ENCODE measurements at regions not wholly inside any gene's neighbourhood (a gene's known extent, or its start where the extent isn't known, plus 50 kb on each side); places are given as distances from the start of the nearest gene placed in this dataset.
"Not testable (repeated sequence)": the region's sequence is repeated elsewhere in the genome, so short reads cannot be mapped to it uniquely, and the experiment has no call there.

DNA sequence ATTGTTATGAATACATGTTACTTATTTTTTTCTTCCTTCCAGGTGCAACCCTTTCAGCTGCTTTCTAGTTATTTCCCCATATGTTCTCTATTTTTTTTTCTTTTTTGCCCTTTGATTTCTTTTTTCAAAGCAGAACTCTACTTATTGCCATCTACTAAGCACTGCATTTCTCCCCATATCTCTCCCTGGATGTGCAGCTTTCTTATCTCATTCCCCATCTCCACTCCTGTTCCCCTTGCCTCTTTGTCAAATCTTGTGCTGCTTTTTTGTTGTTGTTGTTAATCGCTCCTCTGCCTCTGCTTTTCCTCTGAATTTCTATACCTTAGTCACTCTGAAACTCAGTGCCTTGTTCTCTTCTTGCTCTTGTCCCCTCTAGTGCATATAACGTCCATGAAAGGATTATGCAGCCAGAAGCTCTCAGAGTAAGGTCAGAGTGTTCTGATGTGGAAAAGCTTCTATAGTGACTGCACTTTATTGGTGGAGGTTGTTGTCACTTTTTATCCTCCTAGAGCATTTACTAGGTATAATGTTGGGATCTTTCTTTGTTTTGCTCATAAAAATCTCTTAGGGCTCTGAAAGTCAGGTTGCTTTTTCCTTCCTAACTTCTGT lies 51.1 kb upstream of the JADE1 start:
- no peak for DNase-seq

DNA sequence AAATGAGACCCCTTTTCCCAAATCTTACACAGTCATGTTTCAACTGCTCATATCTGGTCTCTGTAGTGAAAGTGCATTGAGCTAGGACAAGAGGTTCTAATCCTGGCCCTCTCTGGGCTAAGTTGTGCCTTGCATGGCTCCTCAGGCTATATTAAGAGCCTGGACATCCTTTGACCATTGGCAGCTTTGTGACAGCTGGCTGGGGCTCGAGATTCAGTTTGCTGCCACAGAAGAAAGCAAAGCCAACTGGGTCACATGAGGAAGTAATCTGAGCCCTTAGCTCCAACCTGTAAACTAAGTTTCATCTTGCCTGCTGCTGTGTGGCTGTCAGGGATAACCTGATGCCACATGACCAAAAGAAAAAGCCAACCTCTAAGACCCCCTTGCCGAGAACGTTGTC lies 51.8 kb upstream of the JADE1 start:
- DNase-seq = peak in 10 of 56 donors; percentile 1 to 34 (median 4)

- DNase-seq = no peak
These were observed 58.1 kb upstream of the JADE1 start for GRCh38 chr4:128751354-128751753.

GRCh38 chr4:128741748-128742147 lies 67.8 kb upstream of the JADE1 start:
- DNase-seq = not testable (repeated sequence)

- DNase-seq = no peak
These were observed 72.4 kb upstream of the JADE1 start for GRCh38 chr4:128737098-128737513.

- no peak for DNase-seq
These were observed 73.8 kb upstream of the JADE1 start for GRCh38 chr4:128735714-128736113.

GRCh38 chr4:128728190-128728589 lies 81.3 kb upstream of the JADE1 start:
- DNase-seq = no peak

DNA sequence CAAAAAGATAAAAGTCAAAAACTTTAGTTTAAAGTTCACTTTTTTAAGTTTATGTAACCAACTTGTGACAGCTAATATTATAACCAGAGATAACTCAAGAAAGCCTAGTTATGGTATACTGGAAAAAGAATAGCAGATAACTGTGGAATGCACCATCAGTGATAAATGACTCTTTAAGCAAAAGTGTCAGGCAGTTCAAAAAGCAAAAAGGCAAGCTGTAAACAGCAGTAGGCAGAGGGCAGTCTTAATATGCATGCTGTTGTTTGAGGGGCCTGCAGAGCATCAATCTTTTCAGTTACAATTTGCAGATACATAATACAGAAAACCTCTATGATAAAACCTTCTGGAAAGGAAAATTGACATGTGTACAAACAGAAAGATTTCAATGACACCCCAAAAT lies 81.8 kb upstream of the JADE1 start:
- no peak for DNase-seq

DNA sequence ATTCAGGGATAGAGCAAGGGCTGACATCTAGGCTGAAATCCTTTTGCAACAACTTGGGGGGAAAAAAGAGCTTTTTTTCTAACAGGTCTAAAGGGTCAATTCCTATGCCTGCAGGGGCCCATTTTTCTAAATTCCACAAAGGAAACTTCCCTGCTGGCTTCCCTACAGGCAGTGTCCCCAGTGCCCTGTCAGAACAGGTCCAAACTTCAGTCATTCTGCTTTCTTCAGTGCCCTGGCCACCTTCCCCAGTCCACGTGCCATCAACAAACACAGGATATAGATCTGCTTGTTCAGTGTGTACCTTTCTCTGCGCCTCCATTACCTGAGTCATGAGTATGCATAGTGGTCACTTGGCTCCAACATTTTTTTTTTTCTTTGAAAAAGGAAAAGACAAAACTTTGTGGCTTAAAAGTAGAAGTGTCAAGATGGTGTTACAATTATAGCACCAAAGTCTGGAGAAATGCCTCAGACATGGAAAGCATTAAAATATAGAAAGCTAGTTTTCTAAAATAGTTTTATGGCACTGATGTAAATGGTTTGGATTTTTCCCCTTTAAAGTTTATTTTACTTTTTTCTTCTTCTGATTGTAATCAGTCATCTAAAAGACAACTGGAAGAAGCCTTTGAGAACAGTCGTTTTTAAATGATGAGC lies 84.0 kb upstream of the JADE1 start:
- no peak for DNase-seq

DNA sequence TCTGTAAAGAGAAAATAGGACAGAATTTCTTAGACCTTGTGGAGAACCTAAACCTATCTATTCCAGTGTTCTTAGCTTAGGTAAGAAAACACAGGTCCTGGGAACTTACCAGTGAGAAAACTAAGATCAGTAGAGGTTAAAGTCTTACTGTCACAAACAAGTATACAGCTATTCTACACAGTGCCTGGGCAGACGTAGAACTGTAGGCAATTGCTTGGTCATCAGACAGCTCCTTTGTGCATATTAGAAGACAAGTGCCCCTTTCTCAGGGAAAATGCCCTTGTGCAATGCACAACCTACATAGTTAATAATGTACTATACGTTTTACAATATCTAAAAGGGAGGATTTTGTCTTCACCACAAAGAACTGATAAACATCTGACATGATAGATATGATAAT lies 86.6 kb upstream of the JADE1 start:
- no peak for DNase-seq

- no peak for DNase-seq
These were observed 87.6 kb upstream of the JADE1 start for GRCh38 chr4:128721896-128722295.

GRCh38 chr4:128720270-128720669 lies 89.2 kb upstream of the JADE1 start:
- no peak for DNase-seq

DNA sequence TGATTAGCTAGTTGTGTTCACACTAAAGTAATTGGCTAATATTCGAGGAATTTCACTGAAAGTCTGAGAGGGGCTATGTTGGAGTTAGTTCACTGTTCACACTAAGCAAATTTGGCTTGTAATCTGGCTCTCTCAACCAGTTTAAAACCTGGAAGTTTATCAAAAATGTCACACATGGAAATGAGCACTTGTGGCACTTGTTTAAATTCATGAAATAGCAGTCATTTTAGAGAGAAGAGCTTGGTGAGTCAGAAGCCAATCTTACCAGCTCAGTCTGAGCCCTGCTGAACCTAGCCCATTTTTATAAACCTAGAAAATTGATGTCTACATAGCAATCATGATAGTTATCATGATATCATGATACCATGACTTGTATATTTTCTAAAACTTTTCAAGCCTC lies 90.7 kb upstream of the JADE1 start:
- no peak for DNase-seq

- peak in 4 of 56 donors; percentile 1 to 3 (median 2) for DNase-seq
These were observed 93.2 kb upstream of the JADE1 start for GRCh38 chr4:128716338-128716737.

GRCh38 chr4:128715616-128716015 lies 93.9 kb upstream of the JADE1 start:
- no peak for DNase-seq

DNA sequence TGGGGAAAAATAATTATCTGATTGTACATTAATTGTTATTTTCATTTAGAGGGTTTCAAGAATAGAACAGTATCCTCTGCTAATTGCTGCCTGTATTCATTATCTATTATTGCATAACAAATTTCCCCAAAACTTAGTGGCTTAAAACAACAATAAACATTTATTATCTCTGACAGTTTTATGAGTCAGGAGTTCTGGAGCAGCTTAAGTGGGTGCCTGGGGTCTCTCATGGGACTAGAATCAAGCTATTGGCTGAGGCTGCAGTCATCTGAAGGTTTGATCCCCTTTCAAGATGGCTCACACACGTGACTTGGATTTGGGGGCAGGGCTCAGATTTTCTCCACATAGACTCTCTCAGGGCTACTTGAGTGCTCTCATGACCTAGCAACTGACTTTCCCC lies 98.1 kb upstream of the JADE1 start:
- DNase-seq = no peak

- no peak for DNase-seq
These were observed 100.2 kb upstream of the JADE1 start for GRCh38 chr4:128709268-128709667.

GRCh38 chr4:128707864-128708263 lies 101.6 kb upstream of the JADE1 start:
- DNase-seq = no peak

- DNase-seq = no peak
These were observed 105.6 kb upstream of the JADE1 start for GRCh38 chr4:128703948-128704347.

GRCh38 chr4:128700659-128701350 lies 108.7 kb upstream of the JADE1 start:
- DNase-seq = no peak

DNA sequence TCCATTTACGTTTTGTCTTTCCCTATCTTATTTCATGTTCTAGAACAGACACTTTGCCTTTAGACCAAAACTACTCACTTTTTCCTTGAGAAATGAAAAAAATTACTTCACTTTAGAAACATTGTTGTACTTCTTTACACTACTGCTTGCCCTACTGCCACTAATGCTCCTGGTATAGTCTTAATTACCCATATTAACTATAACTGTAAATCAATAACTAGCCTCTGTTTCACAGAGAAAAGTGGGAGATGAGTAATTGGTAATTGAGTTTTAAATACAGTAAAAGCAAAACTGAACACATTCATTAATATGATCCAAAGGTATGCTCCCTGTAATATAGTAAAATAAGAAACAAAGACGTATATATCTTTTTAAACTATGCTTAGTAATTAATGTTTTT lies 111.1 kb upstream of the JADE1 start:
- DNase-seq = no peak

DNA sequence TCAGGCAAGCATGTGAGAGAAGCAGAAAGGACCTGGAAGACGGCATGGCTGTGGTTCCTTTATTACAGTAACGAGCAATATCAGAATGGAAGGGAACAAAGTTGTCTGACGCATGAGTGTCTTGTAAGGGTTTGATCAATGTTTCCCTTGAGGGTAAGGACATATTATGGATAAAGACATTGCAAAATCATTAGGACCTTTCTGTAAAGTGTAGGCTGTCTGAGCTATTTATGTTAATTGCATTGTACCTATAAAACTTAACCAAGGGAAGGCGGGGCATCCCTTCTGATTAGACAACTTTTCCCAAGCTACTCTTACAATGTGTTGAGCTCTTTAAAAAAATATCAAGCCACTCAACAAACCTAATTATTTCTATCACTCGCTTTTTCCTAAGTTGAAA lies 112.2 kb upstream of the JADE1 start:
- DNase-seq = no peak

GRCh38 chr4:128690011-128690410 lies 119.5 kb upstream of the JADE1 start:
- no peak for DNase-seq
